Activated CD4-positive, alpha-beta T cell treated with anti-CD3 and anti-CD28 coated beads, Interleukin-2, amount 10 ng/mL, durations not matched to agents 7 days and 5 days (primary cell): ENCODE measurements at regions not wholly inside any gene's neighbourhood (a gene's known extent, or its start where the extent isn't known, plus 50 kb on each side); places are given as distances from the start of the nearest gene placed in this dataset.
A peak's percentile ranks its signal among the peaks of the same experiment; 100 is the strongest.
"Not testable (repeated sequence)": the region's sequence is repeated elsewhere in the genome, so short reads cannot be mapped to it uniquely, and the experiment has no call there.

Experiments used
- CTCF ChIA-PET: fragments of 350-600 bp; sonication (Branson Sonifier 250); formaldehyde crosslinking; loops from one replicate; lab custom pipeline; 2021; ENCODE audit warnings: antibody characterized with exemption; lab: Charles Lee
- POLR2A ChIA-PET: fragments of 350-600 bp; sonication (Branson Sonifier 250); formaldehyde crosslinking; loops from one replicate; lab custom pipeline; 2021; ENCODE audit warnings: antibody characterized with exemption; lab: Charles Lee
- DNase-seq: peaks from one replicate; pipeline ENCODE4 v3.0.0-alpha.2; 2020
- H3K27ac Mint-ChIP-seq: one replicate; pipeline ENCODE4 v1.8.0; 2021; ENCODE audit warnings: mild to moderate bottlenecking, moderate library complexity, mixed read lengths
- H3K27me3 Mint-ChIP-seq: one replicate; pipeline ENCODE4 v1.8.0; 2021; ENCODE audit warnings: mixed read lengths
- H3K36me3 Mint-ChIP-seq: one replicate; pipeline ENCODE4 v1.8.0; 2021; ENCODE audit warnings: low read depth, mixed read lengths
- H3K4me1 Mint-ChIP-seq: one replicate; pipeline ENCODE4 v1.8.0; 2021; ENCODE audit warnings: mixed read lengths
- H3K4me3 Mint-ChIP-seq: one replicate; pipeline ENCODE4 v1.8.0; 2021; ENCODE audit warnings: mild to moderate bottlenecking, moderate library complexity, mixed read lengths
- H3K9me3 Mint-ChIP-seq: one replicate; pipeline ENCODE4 v1.8.0; 2021; ENCODE audit warnings: mixed read lengths

DNA sequence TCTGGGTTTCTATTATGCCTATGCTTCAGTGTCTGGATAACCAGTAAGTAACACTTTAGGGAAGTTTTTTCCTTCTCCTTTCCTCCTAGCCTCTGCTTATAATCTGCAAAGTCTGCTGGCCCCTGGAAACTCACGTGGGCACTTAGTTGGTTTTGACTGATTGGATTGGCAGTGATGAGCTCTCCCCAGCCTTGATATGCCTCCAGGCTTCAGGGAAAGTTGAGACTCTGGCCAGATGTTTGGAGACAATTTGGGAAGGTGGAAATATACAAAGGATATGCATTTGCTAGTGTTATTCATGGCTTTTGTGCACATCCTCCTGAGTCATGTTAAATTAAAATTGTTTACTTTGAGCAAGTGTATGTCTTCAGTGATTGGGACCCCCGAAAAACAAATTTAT is 160.2 kb upstream of the IL12B start:
- POLR2A ChIA-PET = no interaction called here
- no peaks in the 10 kb centered on the region for H3K9me3 Mint-ChIP-seq
- H3K4me3 Mint-ChIP-seq = no peak overlapping the region
- no peak overlapping the region for H3K27ac Mint-ChIP-seq
- peaks cover 14% of the 10 kb centered on the region for H3K27me3 Mint-ChIP-seq
- H3K4me1 Mint-ChIP-seq = no peaks in the 10 kb centered on the region
- CTCF ChIA-PET = no interaction called here
- DNase-seq = no peak
- no peaks in the 10 kb centered on the region for H3K36me3 Mint-ChIP-seq

DNA sequence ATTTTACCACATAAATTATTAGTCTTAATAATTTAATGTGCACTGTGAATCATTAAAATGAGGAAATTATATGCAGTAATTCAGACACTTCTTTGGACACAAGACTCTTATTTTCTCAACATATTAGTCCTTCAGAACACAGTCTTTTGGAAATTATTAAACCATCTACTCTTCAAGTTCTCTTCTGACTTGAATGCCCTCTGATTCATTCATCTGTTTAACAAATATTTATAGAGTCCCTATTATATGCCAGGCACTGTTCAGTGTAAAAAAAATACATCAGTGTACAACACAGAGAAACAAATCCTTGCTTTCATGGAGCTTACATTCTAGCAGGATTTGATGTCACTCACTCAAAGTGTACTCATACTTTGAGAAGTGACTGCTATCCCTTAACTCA is 163.4 kb upstream of the IL12B start:
- Mint-ChIP-seq H3K27ac (no peak overlapping the region), H3K4me3 (no peak overlapping the region), H3K9me3 (no peaks in the 10 kb centered on the region), H3K4me1 (no peaks in the 10 kb centered on the region), H3K36me3 (no peaks in the 10 kb centered on the region), H3K27me3 (peaks cover 14% of the 10 kb centered on the region)
- no peak for DNase-seq
- CTCF ChIA-PET = no interaction called here
- POLR2A ChIA-PET = no interaction called here

- Mint-ChIP-seq H3K27ac (no peak overlapping the region), H3K4me1 (no peaks in the 10 kb centered on the region), H3K36me3 (no peaks in the 10 kb centered on the region), H3K27me3 (peaks cover 14% of the 10 kb centered on the region), H3K9me3 (no peaks in the 10 kb centered on the region), H3K4me3 (no peak overlapping the region)
- ChIA-PET POLR2A (no interaction called here), CTCF (no interaction called here)
- no peak for DNase-seq
These were observed 166.5 kb upstream of the IL12B start for GRCh38 chr5:159496773-159497172.

DNA sequence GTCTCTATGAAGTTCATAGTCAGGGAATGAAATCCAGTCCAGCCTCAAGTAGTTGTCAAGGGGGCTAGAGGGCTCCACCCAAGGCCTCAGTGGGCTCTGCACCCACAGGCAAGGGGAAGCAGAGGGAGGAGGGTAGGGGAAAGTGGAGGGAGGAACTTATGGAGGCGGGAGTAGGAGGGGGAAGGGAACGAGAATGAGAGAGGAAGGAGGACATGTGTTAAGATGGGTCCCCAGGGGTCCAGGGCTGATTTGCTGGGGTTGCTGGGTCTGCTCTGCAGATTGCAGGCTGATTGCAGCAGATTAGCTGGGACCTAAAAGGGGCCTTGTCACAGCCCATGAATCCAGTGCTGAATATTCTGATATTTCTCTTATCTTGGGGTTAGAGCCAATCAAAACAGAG is 166.9 kb upstream of the IL12B start:
- H3K27ac Mint-ChIP-seq = no peak overlapping the region
- peaks cover 14% of the 10 kb centered on the region for H3K27me3 Mint-ChIP-seq
- CTCF ChIA-PET = no interaction called here
- H3K36me3 Mint-ChIP-seq = no peaks in the 10 kb centered on the region
- POLR2A ChIA-PET = no interaction called here
- no peak for DNase-seq
- no peaks in the 10 kb centered on the region for H3K4me1 Mint-ChIP-seq
- H3K9me3 Mint-ChIP-seq = no peaks in the 10 kb centered on the region
- no peak overlapping the region for H3K4me3 Mint-ChIP-seq

- POLR2A ChIA-PET = no interaction called here
- H3K27me3 Mint-ChIP-seq = peaks cover 10% of the 10 kb centered on the region
- CTCF ChIA-PET = no interaction called here
- DNase-seq = no peak
- no peak overlapping the region for H3K27ac Mint-ChIP-seq
- no peaks in the 10 kb centered on the region for H3K36me3 Mint-ChIP-seq
- H3K4me1 Mint-ChIP-seq = no peaks in the 10 kb centered on the region
- no peaks in the 10 kb centered on the region for H3K9me3 Mint-ChIP-seq
- no peak overlapping the region for H3K4me3 Mint-ChIP-seq
These were observed 168.3 kb upstream of the IL12B start for GRCh38 chr5:159498630-159499029.

DNA sequence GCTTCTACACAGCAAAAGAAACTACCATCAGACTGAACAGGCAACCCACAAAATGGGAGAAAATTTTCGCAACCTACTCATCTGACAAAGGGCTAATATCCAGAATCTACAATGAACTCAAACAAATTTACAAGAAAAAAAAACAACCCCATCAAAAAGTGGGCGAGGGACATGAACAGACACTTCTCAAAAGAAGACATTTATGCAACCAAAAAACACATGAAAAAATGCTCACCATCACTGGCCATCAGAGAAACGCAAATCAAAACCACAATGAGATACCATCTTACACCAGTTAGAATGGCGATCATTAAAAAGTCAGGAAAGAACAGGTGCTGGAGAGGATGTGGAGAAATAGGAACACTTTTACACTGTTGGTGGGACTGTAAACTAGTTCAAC is 171.8 kb upstream of the IL12B start:
- H3K27me3 Mint-ChIP-seq, H3K9me3 Mint-ChIP-seq, H3K36me3 Mint-ChIP-seq, H3K4me3 Mint-ChIP-seq, H3K4me1 Mint-ChIP-seq, POLR2A ChIA-PET, H3K27ac Mint-ChIP-seq, DNase-seq, CTCF ChIA-PET: not testable (repeated sequence)

- ChIA-PET CTCF (interaction anchor here (0.8 to 1.5 kb wide), 2 partner anchors 12 to 102 kb away, joined by 3 to 12 read pairs; no protein-coding TSS in a partner anchor), POLR2A (interaction anchor here (0.5 kb wide), 1 partner anchor 92 kb away, joined by 4 read pairs; no protein-coding TSS in a partner anchor)
- no peaks in the 10 kb centered on the region for H3K4me1 Mint-ChIP-seq
- H3K27me3 Mint-ChIP-seq = peaks cover 4% of the 10 kb centered on the region
- H3K4me3 Mint-ChIP-seq = no peak overlapping the region
- no peaks in the 10 kb centered on the region for H3K9me3 Mint-ChIP-seq
- H3K36me3 Mint-ChIP-seq = no peaks in the 10 kb centered on the region
- no peak overlapping the region for H3K27ac Mint-ChIP-seq
- DNase-seq = no peak
These were observed 172.9 kb upstream of the IL12B start for GRCh38 chr5:159503236-159503635.

DNA sequence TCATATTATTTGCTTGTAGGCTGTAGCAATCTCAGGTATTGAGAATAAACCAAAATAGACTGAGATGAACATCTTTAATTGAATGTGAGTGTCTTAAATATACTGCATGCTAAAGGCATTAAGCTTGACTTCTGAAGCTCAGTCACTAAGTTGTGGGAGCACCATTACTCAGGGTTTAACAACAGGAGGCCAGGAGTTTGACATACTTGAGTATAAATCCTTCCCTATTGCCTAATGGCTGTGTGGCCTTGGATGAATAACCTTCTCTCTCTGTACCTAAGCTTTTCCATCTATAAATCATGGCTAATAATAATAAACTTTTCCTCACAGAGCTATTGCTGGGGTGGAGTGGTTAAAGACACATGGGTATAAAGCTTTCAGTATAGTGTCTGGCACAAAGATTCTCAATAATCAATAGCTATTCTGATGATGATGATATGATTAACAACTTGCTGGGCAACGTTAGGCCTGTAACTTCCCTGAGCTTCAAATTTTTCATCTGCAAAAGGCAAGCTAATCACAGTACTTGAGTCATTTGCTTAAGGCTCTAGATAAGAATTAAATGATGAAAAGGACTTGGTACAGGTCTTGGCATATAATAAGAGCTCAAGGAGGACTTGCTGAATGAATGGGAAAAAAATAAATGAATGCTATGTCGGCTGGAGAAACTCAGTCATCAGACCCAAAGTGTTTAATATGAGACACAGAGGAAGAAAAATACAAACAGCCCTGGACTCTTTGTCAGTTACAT is 174.0 kb upstream of the IL12B start:
- ChIA-PET CTCF (interaction anchor here (0.8 to 1.5 kb wide), 3 partner anchors 11 to 398 kb away, joined by 3 to 12 read pairs (median 3); no protein-coding TSS in a partner anchor), POLR2A (no interaction called here)
- no peak for DNase-seq
- H3K27ac Mint-ChIP-seq = no peak overlapping the region
- H3K27me3 Mint-ChIP-seq = peaks cover 4% of the 10 kb centered on the region
- H3K4me1 Mint-ChIP-seq = no peaks in the 10 kb centered on the region
- H3K9me3 Mint-ChIP-seq = no peaks in the 10 kb centered on the region
- no peak overlapping the region for H3K4me3 Mint-ChIP-seq
- H3K36me3 Mint-ChIP-seq = no peaks in the 10 kb centered on the region

DNA sequence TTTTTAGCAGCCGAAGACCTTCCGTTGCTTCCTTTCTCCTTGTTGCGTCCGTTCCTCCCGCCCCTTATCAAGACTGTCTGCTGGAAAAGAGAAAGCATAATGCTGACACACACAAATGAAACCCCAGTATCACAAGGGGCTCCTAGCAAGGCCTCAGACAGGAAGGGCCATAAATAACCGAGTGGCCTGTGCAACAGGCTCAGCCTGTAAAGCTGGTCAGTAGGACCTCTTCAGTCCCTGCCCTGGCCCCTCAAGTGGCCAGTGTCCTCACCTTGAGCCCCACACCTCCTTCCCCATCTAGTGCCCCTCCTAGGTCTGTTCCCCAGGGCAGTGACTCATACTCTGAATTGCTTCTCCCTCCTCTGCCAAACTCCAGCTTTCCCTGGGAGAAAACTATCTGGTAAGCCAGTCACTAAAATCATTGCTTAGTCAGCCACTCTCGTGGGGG is 174.6 kb upstream of the IL12B start:
- Mint-ChIP-seq H3K36me3 (no peaks in the 10 kb centered on the region), H3K27ac (peak overlapping the region; percentile 27), H3K9me3 (no peaks in the 10 kb centered on the region), H3K4me1 (no peaks in the 10 kb centered on the region), H3K4me3 (no peak overlapping the region), H3K27me3 (peaks cover 4% of the 10 kb centered on the region)
- CTCF ChIA-PET = interaction anchor here (1.5 kb wide), 1 partner anchor 11 kb away, joined by 12 read pairs; no protein-coding TSS in a partner anchor
- DNase-seq = no peak
- POLR2A ChIA-PET = no interaction called here

- peaks cover 10% of the 10 kb centered on the region for H3K27me3 Mint-ChIP-seq
- CTCF ChIA-PET = interaction anchor here (0.6 to 1.9 kb wide), 2 partner anchors 8 to 35 kb away, joined by 3 to 8 read pairs; no protein-coding TSS in a partner anchor
These were observed 176.8 kb upstream of the IL12B start for GRCh38 chr5:159507055-159507454.

DNA sequence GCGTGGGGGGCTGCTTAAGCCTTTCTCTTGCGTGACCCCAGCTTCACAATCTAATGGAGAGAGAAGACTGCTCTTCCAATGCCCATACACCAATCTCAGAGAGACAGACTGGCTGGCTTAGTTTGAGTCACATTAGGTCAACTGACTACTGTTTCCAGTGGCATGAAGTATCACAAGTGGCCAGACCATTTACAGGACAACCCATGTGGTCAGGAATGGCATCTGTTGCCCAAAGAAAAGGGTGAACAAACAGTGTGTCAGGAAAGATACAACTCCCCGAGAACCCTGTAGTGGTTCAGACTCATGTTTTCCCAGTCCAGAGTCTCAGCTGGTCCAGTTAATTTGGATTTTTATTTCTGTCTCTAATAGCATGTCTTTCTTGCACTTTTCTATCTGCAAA is 177.4 kb upstream of the IL12B start:
- ChIA-PET POLR2A (no interaction called here), CTCF (interaction anchor here (0.6 kb wide), 1 partner anchor 36 kb away, joined by 3 read pairs; no protein-coding TSS in a partner anchor)
- no peaks in the 10 kb centered on the region for H3K9me3 Mint-ChIP-seq
- H3K36me3 Mint-ChIP-seq = no peaks in the 10 kb centered on the region
- H3K4me3 Mint-ChIP-seq = no peak overlapping the region
- DNase-seq = no peak
- no peaks in the 10 kb centered on the region for H3K4me1 Mint-ChIP-seq
- peaks cover 15% of the 10 kb centered on the region for H3K27me3 Mint-ChIP-seq
- no peak overlapping the region for H3K27ac Mint-ChIP-seq

More at GRCh38 chr5:159507055-159507454, 176.8 kb upstream of the IL12B start:
- DNase-seq = no peak
- Mint-ChIP-seq H3K36me3 (no peaks in the 10 kb centered on the region), H3K4me1 (no peaks in the 10 kb centered on the region), H3K9me3 (no peaks in the 10 kb centered on the region), H3K4me3 (no peak overlapping the region), H3K27ac (no peak overlapping the region)
- POLR2A ChIA-PET = no interaction called here

- Mint-ChIP-seq H3K9me3 (no peaks in the 10 kb centered on the region), H3K36me3 (no peaks in the 10 kb centered on the region), H3K4me1 (no peaks in the 10 kb centered on the region), H3K27ac (no peak overlapping the region), H3K4me3 (no peak overlapping the region), H3K27me3 (peaks cover 19% of the 10 kb centered on the region)
- CTCF ChIA-PET = no interaction called here
- no peak for DNase-seq
- POLR2A ChIA-PET = no interaction called here
These were observed 178.1 kb upstream of the IL12B start for GRCh38 chr5:159508344-159508743.

DNA sequence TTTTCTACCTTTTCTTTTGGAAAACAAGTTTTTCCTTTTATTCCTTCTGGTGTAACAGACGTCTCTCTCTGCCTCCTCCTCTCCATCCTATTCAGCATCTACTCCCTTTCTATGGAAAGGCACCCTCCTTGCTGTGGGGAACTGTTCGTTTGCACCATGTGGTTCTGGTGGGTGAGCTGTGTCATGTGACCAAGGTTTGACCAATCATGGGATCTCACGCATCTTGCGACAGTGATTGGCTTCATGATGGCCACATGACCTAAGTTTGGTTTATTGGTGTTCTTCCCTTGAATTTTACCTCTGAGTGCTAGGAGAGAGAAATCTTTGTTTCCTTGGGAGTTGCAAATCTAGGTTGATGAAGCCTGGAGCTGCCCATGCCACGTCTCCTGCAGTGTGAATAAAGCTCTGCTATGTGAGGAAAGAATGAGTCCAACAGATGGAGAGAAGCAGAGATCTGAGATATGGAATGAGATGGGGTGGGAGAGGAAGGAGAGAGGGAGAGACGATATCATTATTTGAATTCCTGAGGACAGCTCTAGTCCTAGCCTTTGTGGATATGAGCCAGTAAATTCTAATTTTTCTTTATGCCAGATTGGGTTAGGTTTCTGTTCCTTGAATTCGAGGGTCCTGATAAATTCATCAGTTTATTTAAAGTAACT is 178.8 kb upstream of the IL12B start:
- H3K36me3 Mint-ChIP-seq = no peaks in the 10 kb centered on the region
- H3K27ac Mint-ChIP-seq = peak overlapping the region; percentile 19
- no peak overlapping the region for H3K4me3 Mint-ChIP-seq
- peaks cover 19% of the 10 kb centered on the region for H3K27me3 Mint-ChIP-seq
- H3K4me1 Mint-ChIP-seq = no peaks in the 10 kb centered on the region
- CTCF ChIA-PET = no interaction called here
- POLR2A ChIA-PET = no interaction called here
- DNase-seq = no peak
- no peaks in the 10 kb centered on the region for H3K9me3 Mint-ChIP-seq
